Epithelial cell of prostate (primary cell): ENCODE measurements at regions not wholly inside any gene's neighbourhood (a gene's known extent, or its start where the extent isn't known, plus 50 kb on each side); places are given as distances from the start of the nearest gene placed in this dataset.
"Not testable (repeated sequence)": the region's sequence is repeated elsewhere in the genome, so short reads cannot be mapped to it uniquely, and the experiment has no call there.

Experiments used
- DNase-seq: peaks from one replicate; pipeline ENCODE4 v3.0.0-alpha.2; 2011; ENCODE audit warnings: low read depth, low spot score
- H3K27ac ChIP-seq: fragments of 450-650 bp; 2 replicates; pipeline ENCODE4 v1.5.1; 2017; ENCODE audit warnings: mild to moderate bottlenecking

DNA sequence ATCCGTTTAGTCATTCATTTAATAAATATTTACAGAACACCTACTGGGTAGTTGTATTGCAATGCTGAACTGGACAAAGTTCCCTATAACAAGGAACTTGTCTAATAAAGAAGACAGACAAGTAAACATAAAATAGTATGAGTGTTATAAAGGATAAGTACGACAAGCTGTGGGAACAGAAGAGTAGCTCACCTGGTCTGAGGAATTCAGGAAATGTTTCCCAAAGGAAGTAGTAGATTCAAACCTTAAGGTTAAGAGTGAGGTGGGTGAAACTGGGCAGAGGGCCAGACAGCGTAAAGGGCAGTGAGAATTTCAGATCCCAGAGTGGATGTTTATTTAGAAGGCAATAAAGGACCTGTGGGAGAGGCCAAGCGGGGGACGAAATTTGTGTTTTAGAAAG lies 72.3 kb upstream of the CD2AP start:
- no peak for DNase-seq
- peak overlapping the region; percentile 50 for H3K27ac ChIP-seq

DNA sequence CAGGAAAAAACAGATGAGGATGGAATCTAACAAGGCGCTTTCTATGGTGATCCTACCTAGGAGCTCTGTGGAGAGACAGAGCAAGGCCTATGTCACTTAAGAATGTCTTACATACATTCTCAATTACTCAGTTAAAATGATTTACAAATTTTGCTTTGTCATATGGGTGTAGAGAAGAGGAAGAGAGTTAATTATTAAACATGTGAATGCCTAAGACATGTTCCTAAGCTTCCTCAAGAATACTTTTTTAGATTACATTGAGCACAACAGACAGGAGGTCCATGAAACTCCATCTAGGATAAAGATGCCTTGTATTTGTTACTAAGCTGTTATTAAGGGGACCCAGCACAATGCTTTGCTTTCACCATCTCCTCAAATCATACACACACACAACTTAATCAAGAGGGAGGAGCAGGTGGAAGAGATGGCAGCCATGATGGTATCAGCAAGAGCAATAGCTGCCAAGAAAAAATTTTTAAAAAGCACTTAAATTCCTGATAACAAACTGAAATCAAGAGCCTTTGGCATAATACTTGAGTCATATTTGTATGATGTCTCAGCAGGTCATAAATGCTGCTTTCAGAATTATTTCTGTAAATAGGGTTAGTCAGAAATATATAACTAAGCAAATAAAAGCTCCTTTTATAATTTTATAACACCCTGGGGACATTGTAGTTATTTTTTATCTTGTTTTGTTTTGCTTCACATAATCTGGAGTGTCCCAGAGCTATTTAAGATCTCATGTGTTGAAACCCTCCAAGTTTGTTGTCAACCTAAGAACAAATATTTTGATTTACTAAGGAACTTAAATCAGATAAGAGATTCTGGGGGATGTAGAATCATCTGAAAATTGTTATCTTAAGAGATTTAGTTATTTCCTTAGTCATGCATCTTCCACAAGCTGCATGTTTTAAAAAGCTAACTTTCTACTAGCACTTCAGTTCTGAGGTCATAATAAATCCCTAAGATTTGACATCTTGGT lies 70.0 kb upstream of the CD2AP start:
- no peak for DNase-seq
- H3K27ac ChIP-seq = peak overlapping the region; percentile 84

DNA sequence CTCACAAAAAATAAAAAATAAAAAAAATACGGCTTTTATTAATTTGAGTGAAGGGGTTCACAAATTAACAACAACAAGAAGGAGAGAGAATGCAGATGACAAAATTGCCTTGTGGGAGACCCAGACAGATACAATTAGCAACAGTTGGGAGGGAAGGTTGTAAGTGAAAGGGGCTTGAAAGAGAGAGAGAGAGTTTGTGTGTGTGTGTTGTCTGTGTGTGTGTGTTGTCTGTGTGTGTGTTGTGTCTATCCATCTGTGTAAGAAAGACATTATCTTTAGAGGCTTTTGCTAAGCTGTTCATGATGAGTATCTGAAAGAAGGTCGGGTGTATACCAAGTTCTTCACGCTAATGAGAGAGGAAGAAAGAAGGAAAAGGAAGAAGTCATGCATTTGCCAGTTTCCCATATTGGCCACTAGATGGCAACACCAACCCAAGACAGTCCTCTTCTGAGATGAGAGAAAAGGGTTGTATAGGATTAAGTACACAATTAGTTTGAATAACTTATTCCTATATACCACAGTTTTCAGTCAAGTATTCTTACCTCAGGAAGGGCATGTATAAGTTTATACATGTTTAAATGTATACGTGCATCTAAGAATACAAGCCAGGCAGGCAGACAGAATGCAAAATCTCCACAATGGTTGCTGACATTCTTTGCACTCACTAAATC lies 63.7 kb upstream of the CD2AP start:
- H3K27ac ChIP-seq = peak overlapping the region; percentile 44
- no peak for DNase-seq

DNA sequence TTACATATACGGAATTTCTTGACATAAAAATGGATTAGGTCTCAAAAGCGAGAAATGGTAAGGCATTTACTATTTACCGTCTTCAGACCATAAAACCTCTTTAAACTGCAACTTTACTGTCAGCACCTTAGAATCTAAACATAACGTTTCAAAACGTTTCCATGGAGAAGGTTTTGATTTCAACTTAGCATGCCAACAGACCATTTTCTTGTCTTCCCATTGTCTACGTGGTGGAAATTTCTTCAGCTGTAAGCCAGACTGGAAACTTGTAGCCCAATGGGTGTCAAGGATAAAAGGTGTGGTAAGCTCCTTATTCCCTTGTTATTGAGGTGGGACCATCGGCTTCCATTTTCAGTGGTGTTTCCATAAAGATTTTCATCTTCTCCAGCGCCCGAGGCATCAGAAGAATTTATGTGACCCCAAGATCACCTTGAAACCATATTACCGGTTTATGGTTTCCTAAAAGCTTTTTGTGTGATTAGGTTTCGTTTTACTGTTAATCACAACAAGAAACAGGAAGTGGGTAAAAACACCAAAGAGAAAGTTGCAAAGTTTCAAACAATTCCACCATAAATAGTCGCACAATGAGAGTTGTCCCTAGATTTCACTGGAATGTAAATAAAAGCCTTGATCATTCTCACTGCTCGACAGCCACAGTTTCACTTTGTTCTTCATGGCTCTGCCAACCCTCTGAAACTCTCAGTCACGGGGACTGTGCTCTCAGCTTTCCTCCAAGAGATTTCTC lies 63.0 kb upstream of the CD2AP start:
- DNase-seq = no peak
- peak overlapping the region; percentile 44 for H3K27ac ChIP-seq

DNA sequence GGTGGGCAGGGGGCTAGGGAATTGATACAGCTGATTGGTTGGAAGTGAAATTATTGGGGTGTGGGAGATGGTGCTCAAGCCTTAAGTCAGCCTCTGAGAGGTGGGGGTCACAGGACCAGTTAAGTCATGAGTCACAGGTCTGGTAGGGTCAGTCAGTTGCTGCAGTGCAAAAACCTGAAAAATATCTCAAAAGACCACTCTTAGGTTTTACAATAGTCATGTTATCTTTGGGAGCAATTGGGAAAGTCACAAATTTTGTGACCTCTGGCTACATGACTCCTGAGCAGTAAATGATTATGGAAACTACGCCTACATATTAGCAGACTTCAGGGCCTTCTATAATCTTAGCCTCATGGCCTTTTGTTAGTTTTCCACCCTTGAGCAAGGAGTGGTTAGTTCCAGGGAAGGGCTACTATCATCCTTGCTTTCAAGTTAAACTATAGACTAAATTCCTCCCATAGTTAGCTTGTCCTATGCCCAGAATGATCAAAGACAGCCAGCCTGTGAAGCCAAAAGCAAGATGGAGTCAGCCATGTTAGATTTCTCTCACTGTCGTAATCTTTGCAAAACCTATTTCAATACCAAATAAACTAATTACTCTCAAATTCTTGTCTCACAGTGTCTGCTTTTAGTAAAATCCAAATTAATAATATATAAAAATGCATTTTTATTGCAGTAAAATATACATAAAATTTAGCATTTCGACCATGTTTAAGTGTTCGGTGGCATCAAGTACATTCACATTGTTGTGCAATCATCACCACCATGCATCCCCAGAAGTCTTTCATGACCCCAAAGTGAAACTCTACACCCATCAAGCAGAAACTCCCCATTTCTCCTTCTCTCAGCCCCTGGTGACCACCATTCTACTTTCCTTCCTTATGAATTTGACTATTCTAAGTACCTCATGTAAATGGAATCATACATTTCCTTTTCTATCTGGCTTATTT lies 60.9 kb upstream of the CD2AP start:
- DNase-seq = no peak
- H3K27ac ChIP-seq = no peak overlapping the region

DNA sequence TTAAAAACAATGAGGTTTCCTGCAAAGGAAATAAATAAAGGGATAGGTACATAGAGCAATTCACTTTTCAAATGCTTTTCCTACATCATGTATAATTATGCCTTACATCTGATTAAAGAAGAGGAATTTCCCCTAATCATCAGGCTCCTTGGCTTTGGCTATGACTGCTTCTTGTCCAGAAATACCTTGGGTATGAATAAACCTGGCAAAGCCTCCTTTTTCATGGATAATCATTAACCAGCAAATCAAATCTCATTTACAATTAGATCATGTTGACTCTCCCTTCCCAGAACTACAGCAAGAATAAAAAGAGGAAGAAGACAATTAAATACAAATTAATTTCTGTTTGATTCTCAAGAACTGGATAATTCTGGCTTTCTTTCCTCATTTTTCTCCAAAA lies 58.0 kb upstream of the CD2AP start:
- no peak for DNase-seq
- H3K27ac ChIP-seq = peak overlapping the region; percentile 57

DNA sequence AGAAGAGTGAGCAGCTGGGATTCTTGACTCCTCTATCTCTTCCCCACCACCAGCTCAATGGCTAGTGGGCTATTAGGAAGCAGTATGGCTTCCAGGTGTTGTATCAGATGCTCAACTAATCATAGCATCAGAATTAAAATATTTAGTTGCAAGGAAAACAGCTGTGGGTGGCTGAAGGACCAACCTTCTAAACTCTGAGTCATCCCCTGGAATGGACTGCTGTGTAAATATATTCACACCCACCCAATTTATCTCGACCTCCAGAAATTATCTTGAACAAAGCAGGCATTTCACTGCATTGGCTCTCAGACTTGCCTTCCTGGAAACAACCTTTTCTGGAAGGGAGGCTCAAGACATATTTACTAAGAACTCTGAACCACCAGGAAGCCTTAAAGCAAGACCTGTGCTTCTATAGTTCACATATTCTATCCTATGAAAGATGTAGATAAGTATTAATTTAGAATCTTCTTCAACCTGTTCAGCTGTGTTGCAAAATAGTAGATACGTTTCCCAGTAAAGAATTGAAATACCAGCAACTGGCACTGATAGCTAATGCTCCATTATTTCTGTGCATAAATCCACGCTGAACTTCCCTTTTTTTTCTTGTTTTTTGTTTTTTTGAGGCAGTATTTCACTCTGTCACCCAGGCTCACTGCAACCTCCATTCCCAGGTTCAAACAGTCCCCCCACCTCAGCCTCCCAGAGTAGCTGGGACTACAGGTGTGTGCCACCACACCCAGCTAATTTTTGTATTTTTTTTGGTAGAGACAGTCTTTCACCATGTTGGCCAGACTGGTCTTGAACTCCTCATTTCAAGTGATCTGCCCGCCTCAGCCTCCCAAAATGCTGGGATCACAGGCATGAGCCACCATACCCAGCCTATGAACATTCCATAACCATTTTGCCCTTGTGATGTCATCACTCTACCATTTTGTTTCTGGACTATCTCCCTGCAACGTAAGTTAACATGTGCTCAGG lies 56.9 kb upstream of the CD2AP start:
- DNase-seq = no peak

DNA sequence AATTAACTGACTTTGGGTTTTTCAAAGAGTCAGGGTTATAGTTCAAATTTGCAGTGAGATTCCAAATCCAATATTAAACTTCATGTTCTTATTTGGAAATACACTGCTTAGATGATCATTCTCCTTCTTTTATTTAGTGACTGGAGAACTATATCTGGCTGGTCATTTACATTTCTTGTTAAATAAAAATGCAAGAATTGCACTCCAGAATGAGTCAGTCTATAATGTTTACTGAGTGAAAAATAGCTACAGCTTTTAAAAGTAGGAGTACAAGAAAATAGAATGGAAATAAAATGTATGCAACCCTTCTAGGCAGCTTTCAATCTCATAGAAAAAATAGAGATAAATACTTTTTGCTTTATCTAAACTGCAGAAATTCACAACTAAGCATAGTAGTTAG lies 54.5 kb upstream of the CD2AP start:
- no peak overlapping the region for H3K27ac ChIP-seq
- no peak for DNase-seq

More for the DNA sequence above, 56.9 kb upstream of the CD2AP start:
- peak overlapping the region; percentile 57 for H3K27ac ChIP-seq

DNA sequence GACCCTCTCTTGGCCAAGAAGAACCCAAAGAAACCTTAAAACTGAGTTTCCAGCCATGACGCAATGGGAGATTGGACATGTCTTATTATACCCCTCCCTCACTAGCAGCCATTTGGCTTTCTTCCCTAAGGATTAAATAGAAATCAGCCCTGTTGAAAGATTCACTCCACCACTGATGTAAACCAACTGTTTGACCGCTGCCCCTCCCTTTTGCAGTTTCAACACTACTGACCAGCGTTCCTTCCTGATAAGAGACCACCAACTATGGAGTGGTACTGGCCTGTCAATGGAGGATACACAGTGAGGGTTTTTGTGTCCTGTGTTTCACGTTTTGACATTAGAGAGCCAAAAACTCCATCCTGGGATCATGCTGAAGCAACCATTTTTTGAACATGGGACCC lies 53.2 kb upstream of the CD2AP start:
- no peak for DNase-seq
- no peak overlapping the region for H3K27ac ChIP-seq

DNA sequence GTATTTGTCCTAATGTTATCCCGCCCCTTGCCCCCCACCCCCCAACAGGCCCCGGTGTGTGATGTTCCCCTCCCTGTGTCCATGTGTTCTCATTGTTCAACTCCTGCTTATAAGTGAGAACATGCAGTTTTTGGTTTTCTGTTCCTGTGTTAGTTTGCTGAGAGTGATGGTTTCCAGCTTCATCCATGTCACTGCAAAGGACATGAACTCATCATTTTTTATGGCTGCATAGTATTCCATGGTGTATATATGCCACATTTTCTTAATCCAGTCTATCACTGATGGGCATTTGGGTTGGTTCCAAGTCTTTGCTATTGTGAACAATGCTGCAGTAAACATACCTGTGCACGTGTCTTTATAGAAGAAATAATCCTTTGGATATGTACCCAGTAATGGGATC lies 51.9 kb upstream of the CD2AP start:
- DNase-seq, H3K27ac ChIP-seq: not testable (repeated sequence)

DNA sequence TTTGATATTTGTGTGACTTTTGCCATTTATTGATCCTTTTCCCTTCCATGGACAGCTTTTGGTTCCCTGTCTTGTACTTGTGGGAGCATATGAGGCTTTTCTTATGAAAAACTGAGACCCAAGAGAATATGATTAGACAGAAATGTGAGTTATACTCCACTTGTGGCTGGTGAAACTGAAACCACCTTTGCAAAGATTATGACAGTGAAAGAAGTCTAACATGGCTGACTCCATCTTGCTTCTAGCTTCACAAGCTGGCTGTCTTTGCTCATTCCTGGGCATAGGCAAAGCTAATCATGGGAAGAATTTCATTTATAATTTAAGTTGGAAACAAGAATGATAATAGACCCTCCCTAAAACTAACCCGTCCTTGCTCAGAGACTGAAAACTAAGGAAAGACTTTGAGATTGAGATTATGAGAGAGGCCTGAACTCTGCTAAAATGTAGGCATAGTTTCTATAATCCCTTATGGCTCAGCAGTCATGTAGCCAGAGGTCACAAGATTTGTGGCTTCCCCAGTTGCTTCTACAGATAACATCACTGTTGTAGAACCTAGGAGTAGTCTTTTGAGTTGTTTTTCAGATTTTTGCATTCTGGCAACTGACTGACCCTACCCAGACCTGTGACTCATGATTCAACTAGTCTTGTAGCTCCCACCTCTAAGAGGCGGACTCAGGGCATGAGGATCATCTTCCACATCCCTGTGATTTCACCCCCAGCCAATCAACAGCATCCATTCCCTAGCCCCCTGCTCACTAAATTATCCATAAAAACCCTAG lies 50.9 kb upstream of the CD2AP start:
- no peak overlapping the region for H3K27ac ChIP-seq
- DNase-seq = no peak

DNA sequence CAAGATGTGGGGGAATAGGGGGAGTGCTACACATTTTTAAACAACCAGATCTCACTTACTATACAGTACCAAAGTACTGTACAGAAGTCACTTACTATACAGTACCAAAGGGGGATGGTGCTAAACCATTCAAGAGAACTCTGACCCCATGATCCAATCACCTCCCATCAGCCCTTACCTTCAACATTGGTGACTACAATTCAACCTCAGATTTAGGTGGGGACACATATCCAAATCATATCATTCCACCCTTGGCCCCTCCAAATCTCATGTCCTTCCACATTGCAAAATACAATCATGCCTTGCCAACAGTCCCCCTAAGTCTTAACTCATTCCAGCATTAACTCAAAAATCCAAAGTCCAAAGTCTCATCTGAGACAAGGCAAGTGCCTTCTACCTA lies 49.9 kb upstream of the CD2AP start:
- H3K27ac ChIP-seq = no peak overlapping the region
- no peak for DNase-seq
